ENCODE measurements at regions not wholly inside any gene's neighbourhood (a gene's known extent, or its start where the extent isn't known, plus 50 kb on each side); places are given as distances from the start of the nearest gene placed in this dataset.

- Histone ChIP-seq H3K4me3 (no peak overlapping the region), H3K4me1 (no peaks in the 10 kb centered on the region), H3K27me3 (no peaks in the 10 kb centered on the region), H3K27ac (no peak overlapping the region), H3K36me3 (no peaks in the 10 kb centered on the region), H3K9me3 (no peaks in the 10 kb centered on the region)
- no peak for DNase-seq
- 53% methylated on average over 3 of the region's 11 CpGs for WGBS (ENCODE audit: insufficient coverage, low coverage, low lambda C conversion rate, missing lambda C conversion rate)
- no peak for ATAC-seq
- intact Hi-C loops (cut with DNase I), result no loop called here
- TF ChIP-seq, protein P1, sequence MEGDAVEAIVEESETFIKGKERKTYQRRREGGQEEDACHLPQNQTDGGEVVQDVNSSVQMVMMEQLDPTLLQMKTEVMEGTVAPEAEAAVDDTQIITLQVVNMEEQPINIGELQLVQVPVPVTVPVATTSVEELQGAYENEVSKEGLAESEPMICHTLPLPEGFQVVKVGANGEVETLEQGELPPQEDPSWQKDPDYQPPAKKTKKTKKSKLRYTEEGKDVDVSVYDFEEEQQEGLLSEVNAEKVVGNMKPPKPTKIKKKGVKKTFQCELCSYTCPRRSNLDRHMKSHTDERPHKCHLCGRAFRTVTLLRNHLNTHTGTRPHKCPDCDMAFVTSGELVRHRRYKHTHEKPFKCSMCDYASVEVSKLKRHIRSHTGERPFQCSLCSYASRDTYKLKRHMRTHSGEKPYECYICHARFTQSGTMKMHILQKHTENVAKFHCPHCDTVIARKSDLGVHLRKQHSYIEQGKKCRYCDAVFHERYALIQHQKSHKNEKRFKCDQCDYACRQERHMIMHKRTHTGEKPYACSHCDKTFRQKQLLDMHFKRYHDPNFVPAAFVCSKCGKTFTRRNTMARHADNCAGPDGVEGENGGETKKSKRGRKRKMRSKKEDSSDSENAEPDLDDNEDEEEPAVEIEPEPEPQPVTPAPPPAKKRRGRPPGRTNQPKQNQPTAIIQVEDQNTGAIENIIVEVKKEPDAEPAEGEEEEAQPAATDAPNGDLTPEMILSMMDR (IDR thresholded peaks at IDR 0.05), result no peak
- no peak for TF ChIP-seq POLR2A (IDR thresholded peaks at IDR 0.05)
Measured at GRCh38 chr17:65438173-65438572, 123.3 kb downstream of the AXIN2 start.

DNA sequence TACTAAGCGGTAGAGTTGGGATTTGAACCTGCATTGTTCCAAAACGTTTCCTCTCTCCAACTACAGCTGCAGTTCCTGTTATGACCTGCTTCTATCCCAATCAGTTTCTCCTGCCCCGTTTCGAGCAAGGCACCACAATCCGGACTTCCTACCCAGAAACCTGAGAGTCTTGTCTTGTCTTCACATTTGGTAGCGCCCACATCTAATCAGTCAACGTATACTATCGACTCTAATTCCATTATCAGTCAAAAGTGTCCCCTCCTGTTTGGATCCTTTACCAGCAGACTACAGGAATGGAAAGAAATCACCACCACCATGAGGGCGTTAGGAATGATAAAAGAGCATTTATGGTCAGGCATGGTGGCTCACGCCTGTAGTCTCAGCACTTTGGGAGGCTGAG, 124.6 kb downstream of the AXIN2 start:
- no peaks in the 10 kb centered on the region for H3K9me3 ChIP-seq
- no peaks in the 10 kb centered on the region for H3K36me3 ChIP-seq
- H3K4me3 ChIP-seq, result no peak overlapping the region
- no peak for DNase-seq
- H3K27ac ChIP-seq, result no peak overlapping the region
- 70% methylated on average over 9 of the region's 10 CpGs for WGBS (ENCODE audit: insufficient coverage, low coverage, low lambda C conversion rate, missing lambda C conversion rate)
- no peak for ATAC-seq
- TF ChIP-seq POLR2A (IDR thresholded peaks at IDR 0.05), result no peak
- TF ChIP-seq, protein P1 (IDR thresholded peaks at IDR 0.05), result no peak
- no peaks in the 10 kb centered on the region for H3K27me3 ChIP-seq
- no peaks in the 10 kb centered on the region for H3K4me1 ChIP-seq
- intact Hi-C loops (cut with DNase I), result no loop called here

DNA sequence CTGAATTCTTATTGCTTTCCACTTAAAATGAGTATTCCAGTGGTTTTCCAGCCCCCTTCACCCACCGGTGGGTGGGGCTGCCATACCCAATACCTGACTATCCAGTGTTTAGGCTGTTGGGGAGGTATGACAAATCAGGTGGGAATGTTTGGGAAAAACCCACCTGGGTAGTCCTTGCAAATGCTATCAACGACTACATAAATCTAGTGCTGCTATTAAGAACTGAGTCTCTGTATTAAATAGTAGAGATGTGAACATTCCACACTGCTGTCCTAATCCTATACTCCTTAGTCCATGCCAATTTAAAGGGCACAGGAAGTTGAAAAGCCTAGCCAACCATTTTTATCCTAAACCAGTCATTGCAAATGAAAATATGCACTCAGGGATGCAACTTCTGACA, 126.6 kb downstream of the AXIN2 start:
- no peak overlapping the region for H3K4me3 ChIP-seq
- DNase-seq (no peak), ATAC-seq (no peak)
- TF ChIP-seq POLR2A (IDR thresholded peaks at IDR 0.05), result no peak
- TF ChIP-seq, protein P1 (IDR thresholded peaks at IDR 0.05), result no peak
- intact Hi-C loops (cut with DNase I), result no loop called here
- no peaks in the 10 kb centered on the region for H3K27me3 ChIP-seq
- 80% methylated on average over 2 of the region's 2 CpGs for WGBS (ENCODE audit: insufficient coverage, low coverage, low lambda C conversion rate, missing lambda C conversion rate)
- no peaks in the 10 kb centered on the region for H3K9me3 ChIP-seq
- H3K27ac ChIP-seq, result no peak overlapping the region
- H3K36me3 ChIP-seq, result no peaks in the 10 kb centered on the region
- H3K4me1 ChIP-seq, result no peaks in the 10 kb centered on the region

GRCh38 chr17:65434251-65434650, 127.2 kb downstream of the AXIN2 start:
- TF ChIP-seq, protein P1 (IDR thresholded peaks at IDR 0.05), result no peak
- Histone ChIP-seq H3K27ac (no peak overlapping the region), H3K4me3 (no peak overlapping the region), H3K9me3 (no peaks in the 10 kb centered on the region), H3K4me1 (no peaks in the 10 kb centered on the region), H3K36me3 (no peaks in the 10 kb centered on the region), H3K27me3 (no peaks in the 10 kb centered on the region)
- 53% methylated on average over 6 of the region's 7 CpGs for WGBS (ENCODE audit: insufficient coverage, low coverage, low lambda C conversion rate, missing lambda C conversion rate)
- ATAC-seq, result no peak
- DNase-seq, result no peak
- intact Hi-C loops (cut with DNase I), result no loop called here

DNA sequence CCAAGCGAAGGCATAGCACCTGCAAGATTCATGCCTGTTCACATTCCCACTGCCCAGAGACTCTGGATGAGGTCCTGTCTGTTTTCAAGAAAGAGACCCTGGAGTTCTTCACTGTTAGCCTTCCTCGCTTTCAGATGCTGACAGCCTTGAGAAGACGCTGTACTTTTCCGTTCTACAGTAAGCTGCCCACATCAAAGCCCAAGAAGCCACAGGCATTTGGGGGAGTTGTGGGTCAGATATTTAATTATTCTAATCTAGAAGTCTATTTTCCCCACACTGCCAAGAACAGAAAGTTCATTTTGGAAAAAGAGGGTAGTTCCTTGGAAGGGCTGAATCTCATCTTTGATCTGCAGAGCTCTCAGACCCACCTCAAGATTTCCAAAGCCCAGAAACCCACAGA, 127.9 kb downstream of the AXIN2 start:
- H3K36me3 ChIP-seq, result no peaks in the 10 kb centered on the region
- TF ChIP-seq POLR2A (IDR thresholded peaks at IDR 0.05), result no peak
- TF ChIP-seq, protein P1 (IDR thresholded peaks at IDR 0.05), result no peak
- intact Hi-C loops (cut with DNase I), result no loop called here
- H3K9me3 ChIP-seq, result no peaks in the 10 kb centered on the region
- H3K27me3 ChIP-seq, result no peaks in the 10 kb centered on the region
- H3K4me1 ChIP-seq, result no peaks in the 10 kb centered on the region
- no peak for DNase-seq
- H3K27ac ChIP-seq, result no peak overlapping the region
- H3K4me3 ChIP-seq, result no peak overlapping the region
- 71% methylated on average over 4 of the region's 4 CpGs for WGBS (ENCODE audit: insufficient coverage, low coverage, low lambda C conversion rate, missing lambda C conversion rate)
- ATAC-seq, result no peak

All from right lobe of liver (tissue), 6 donors.